HepG2 (cell line): ENCODE measurements at regions not wholly inside any gene's neighbourhood (a gene's known extent, or its start where the extent isn't known, plus 50 kb on each side); places are given as distances from the start of the nearest gene placed in this dataset.

Experiments
- ATAC-seq: fragments of 200-7000 bp; cut with Tn5 transposase; 3 replicates; pipeline ENCODE4 v1.9.1; 2020; ENCODE audit warnings: mild to moderate bottlenecking, moderate library complexity
- BruUV-seq: library from RNA; stranded (reverse); fragments of 400-500 nt; replicated peaks from 2 replicates; lab custom pipeline; 2021; lab: Mats Ljungman, UMichigan
- CTCF ChIA-PET: fragments of 300-600 bp; formaldehyde crosslinking; extraction: SDS; loops from one replicate; lab custom pipeline; 2021; ENCODE audit warnings: low total read pairs, inconsistent platforms, low intra/inter-chr PET ratio; lab: Yijun Ruan, JAX
- POLR2A ChIA-PET: fragments of 350-600 bp; sonication (Branson Sonifier 250); formaldehyde crosslinking; loops from one replicate; lab custom pipeline; 2020; ENCODE audit warnings: antibody characterized with exemption, inconsistent platforms; lab: Yijun Ruan, JAX
- DNase-seq: peaks from one replicate; pipeline ENCODE4 v3.0.0-alpha.2; 2015; ENCODE audit warnings: low spot score
- FAIRE-seq: peaks from 3 replicates; lab custom pipeline; 2011; peaks lifted over from hg19 to GRCh38; lab: Jason Lieb, UNC
- H2AFZ ChIP-seq: one replicate; pipeline ENCODE4 v1.6.1; 2011; ENCODE audit warnings: low read length, inconsistent platforms
- H3K27ac ChIP-seq: fragments of 300-600 bp; 3 replicates; pipeline ENCODE4 v1.8.0; 2011; ENCODE audit warnings: mixed run types, mild to moderate bottlenecking, mixed read lengths, low read length, inconsistent platforms; ENCODE audit not compliant: insufficient read depth; ENCODE audit errors: extremely low read length
- H3K27me3 ChIP-seq, 2 experiments: fragments of 200-600 bp in 1 of 2; 2 replicates in 1 of 2; 3 replicates in 1 of 2; pipeline versions ENCODE4 v1.6.0 to v1.8.0; 2011; ENCODE audit warnings: low read length in 2 of 2, mild to moderate bottlenecking in 2 of 2, moderate library complexity in 2 of 2, inconsistent platforms in 1 of 2; ENCODE audit not compliant: insufficient read depth in 2 of 2, control insufficient read depth in 1 of 2
- H3K36me3 ChIP-seq, 2 experiments: fragments of 200-600 bp in 1 of 2; replicated peaks in 1 of 2; 2 replicates in 1 of 2; 3 replicates in 1 of 2; pipeline versions ENCODE4 v1.5.1 to v1.8.0; 2011; ENCODE audit warnings: low read length in 2 of 2, inconsistent platforms in 1 of 2; ENCODE audit not compliant: insufficient read depth in 2 of 2, control insufficient read depth in 1 of 2
- H3K4me1 ChIP-seq: 2 replicates; pipeline ENCODE4 v1.5.1; 2012; ENCODE audit warnings: low read length, inconsistent platforms; ENCODE audit not compliant: insufficient read depth
- H3K4me2 ChIP-seq: 2 replicates; pipeline ENCODE4 v1.6.0; 2011; ENCODE audit warnings: low read depth, low read length, inconsistent platforms
- H3K4me3 ChIP-seq, 3 experiments: fragments of 200-600 bp in 1 of 3; sonication (generic), shearing (Covaris generic) in 1 of 3; replicated peaks in 1 of 3; 2 replicates each; pipeline ENCODE4 v1.5.1; 2011 to 2016; ENCODE audit warnings: low read length in 3 of 3, inconsistent platforms in 2 of 3, low read depth in 2 of 3, mild to moderate bottlenecking in 2 of 3, control low read depth in 1 of 3, mixed read lengths in 1 of 3; ENCODE audit not compliant: insufficient read depth in 1 of 3
- H3K79me2 ChIP-seq: one replicate; pipeline ENCODE4 v1.6.1; 2011; ENCODE audit warnings: low read length, inconsistent platforms; ENCODE audit not compliant: insufficient read depth
- H3K9ac ChIP-seq: 2 replicates; pipeline ENCODE4 v1.6.0; 2011; ENCODE audit warnings: mild to moderate bottlenecking, low read depth, low read length, inconsistent platforms; ENCODE audit not compliant: insufficient read depth
- H3K9me3 ChIP-seq: 2 replicates; pipeline ENCODE4 v1.5.1; 2012; ENCODE audit warnings: mild to moderate bottlenecking, low read length
- H4K20me1 ChIP-seq: 2 replicates; pipeline ENCODE4 v1.6.0; 2011; ENCODE audit warnings: inconsistent platforms, mild to moderate bottlenecking, low read length, moderate library complexity; ENCODE audit not compliant: insufficient read depth
- ARNTL ChIP-seq: sonication (generic); formaldehyde crosslinking; IDR thresholded peaks from 2 replicates; pipeline ENCODE4 v1.4.0; 2020; ENCODE audit warnings: mild to moderate bottlenecking, missing genetic modification reagents
- BRCA1 ChIP-seq: sonication (generic); formaldehyde crosslinking; IDR thresholded peaks from 2 replicates; pipeline ENCODE4 v1.4.0; 2020; ENCODE audit warnings: missing genetic modification reagents
- DNMT1 ChIP-seq: sonication (generic); formaldehyde crosslinking; IDR thresholded peaks from 2 replicates; pipeline ENCODE4 v1.5.1; 2020; ENCODE audit warnings: mild to moderate bottlenecking, missing genetic modification reagents
- DPF2 ChIP-seq: sonication (generic); formaldehyde crosslinking; IDR thresholded peaks from 2 replicates; pipeline ENCODE4 v1.4.0; 2020; ENCODE audit warnings: mild to moderate bottlenecking, low read depth, missing genetic modification reagents, borderline replicate concordance
- SIN3B ChIP-seq: fragments of 150-350 bp; IDR thresholded peaks from 2 replicates; pipeline ENCODE4 v1.6.1; 2014; ENCODE audit warnings: low read length
- TBX2 ChIP-seq: sonication (generic); formaldehyde crosslinking; IDR thresholded peaks from 2 replicates; pipeline ENCODE4 v1.5.0; 2020; ENCODE audit warnings: missing genetic modification reagents, mild to moderate bottlenecking, borderline replicate concordance
- TGIF2 ChIP-seq: IDR thresholded peaks from 2 replicates; pipeline ENCODE4 v1.6.1; 2016; ENCODE audit warnings: control low read depth, missing compliant biosample characterization
- ZBTB49 ChIP-seq: sonication (generic); formaldehyde crosslinking; IDR thresholded peaks from 2 replicates; pipeline ENCODE4 v1.4.0; 2020; ENCODE audit warnings: missing genetic modification reagents, borderline replicate concordance
- ZKSCAN8 ChIP-seq: IDR thresholded peaks from 2 replicates; pipeline ENCODE4 v1.6.1; 2016; ENCODE audit warnings: borderline replicate concordance, missing genetic modification reagents, missing compliant biosample characterization
- ZNF557 ChIP-seq: sonication (generic); formaldehyde crosslinking; IDR thresholded peaks from 2 replicates; pipeline ENCODE4 v1.4.0; 2020; ENCODE audit warnings: missing genetic modification reagents
- ZNF703 ChIP-seq: sonication (generic); formaldehyde crosslinking; IDR thresholded peaks from 2 replicates; pipeline ENCODE4 v1.5.1; 2020; ENCODE audit warnings: missing genetic modification reagents, mild to moderate bottlenecking, moderate library complexity, borderline replicate concordance
- ZNF766 ChIP-seq: sonication (generic); formaldehyde crosslinking; IDR thresholded peaks from 2 replicates; pipeline ENCODE4 v1.5.0; 2020; ENCODE audit warnings: missing genetic modification reagents, borderline replicate concordance
- ZNF775 ChIP-seq: sonication (generic); formaldehyde crosslinking; IDR thresholded peaks from 2 replicates; pipeline ENCODE4 v1.4.0; 2020; ENCODE audit warnings: missing genetic modification reagents, mild to moderate bottlenecking, moderate library complexity, borderline replicate concordance
- WGBS: methylation state at CpG from one replicate; pipeline ENCODE4 v1.1.6; 2017; ENCODE audit warnings: low lambda C conversion rate; 5-methylcytosine and 5-hydroxymethylcytosine counted together
- in situ Hi-C: cut with HindIII; loops from 2 replicates; pipeline ENCODE4 v1.10.0; 2017; ENCODE audit warnings: low pct_unique_long_range_greater_than_20kb; ENCODE audit not compliant: extremely low pct_ligation_motif_present
- intact Hi-C: fragments of 100-400 bp; cut with micrococcal nuclease; formaldehyde crosslinking; loops from one replicate; pipeline ENCODE4 v1.10.0; 2022; ENCODE audit not compliant: unreplicated experiment
- TF ChIP-seq, protein P1 (sequence below): sonication (generic); formaldehyde crosslinking; IDR thresholded peaks from 2 replicates; pipeline ENCODE4 v1.4.0; 2020; ENCODE audit warnings: missing genetic modification reagents

GRCh38 chr10:4673279-4674040 lies 152.5 kb upstream of the AKR1E2 start:
- no peak overlapping the region for H3K4me3 ChIP-seq
- H3K4me2 ChIP-seq, result no peak overlapping the region
- H4K20me1 ChIP-seq, result no peaks in the 10 kb centered on the region
- H3K27me3 ChIP-seq, result peaks cover 0 to 5% of the 10 kb centered on the region in 2 experiments; a peak in 1 of 5 replicates
- FAIRE-seq, result no peak
- CTCF ChIA-PET, result no interaction called here
- no peaks in the 10 kb centered on the region for H3K9me3 ChIP-seq
- POLR2A ChIA-PET, result no interaction called here
- DNase-seq, result no peak
- H3K27ac ChIP-seq, result no peak overlapping the region
- BruUV-seq, result no TSS peak
- H3K79me2 ChIP-seq, result no peaks in the 10 kb centered on the region
- WGBS, result 36% methylated on average over 7 of the region's 7 CpGs
- H3K36me3 ChIP-seq, result no peaks in the 10 kb centered on the region
- in situ Hi-C loops, result no loop called here
- H3K4me1 ChIP-seq, result peaks cover 13% of the 10 kb centered on the region
- no peak for ATAC-seq
- H2AFZ ChIP-seq, result no peak overlapping the region
- H3K9ac ChIP-seq, result no peak overlapping the region
- intact Hi-C loops, result no loop called here
- TF ChIP-seq, protein P1, sequence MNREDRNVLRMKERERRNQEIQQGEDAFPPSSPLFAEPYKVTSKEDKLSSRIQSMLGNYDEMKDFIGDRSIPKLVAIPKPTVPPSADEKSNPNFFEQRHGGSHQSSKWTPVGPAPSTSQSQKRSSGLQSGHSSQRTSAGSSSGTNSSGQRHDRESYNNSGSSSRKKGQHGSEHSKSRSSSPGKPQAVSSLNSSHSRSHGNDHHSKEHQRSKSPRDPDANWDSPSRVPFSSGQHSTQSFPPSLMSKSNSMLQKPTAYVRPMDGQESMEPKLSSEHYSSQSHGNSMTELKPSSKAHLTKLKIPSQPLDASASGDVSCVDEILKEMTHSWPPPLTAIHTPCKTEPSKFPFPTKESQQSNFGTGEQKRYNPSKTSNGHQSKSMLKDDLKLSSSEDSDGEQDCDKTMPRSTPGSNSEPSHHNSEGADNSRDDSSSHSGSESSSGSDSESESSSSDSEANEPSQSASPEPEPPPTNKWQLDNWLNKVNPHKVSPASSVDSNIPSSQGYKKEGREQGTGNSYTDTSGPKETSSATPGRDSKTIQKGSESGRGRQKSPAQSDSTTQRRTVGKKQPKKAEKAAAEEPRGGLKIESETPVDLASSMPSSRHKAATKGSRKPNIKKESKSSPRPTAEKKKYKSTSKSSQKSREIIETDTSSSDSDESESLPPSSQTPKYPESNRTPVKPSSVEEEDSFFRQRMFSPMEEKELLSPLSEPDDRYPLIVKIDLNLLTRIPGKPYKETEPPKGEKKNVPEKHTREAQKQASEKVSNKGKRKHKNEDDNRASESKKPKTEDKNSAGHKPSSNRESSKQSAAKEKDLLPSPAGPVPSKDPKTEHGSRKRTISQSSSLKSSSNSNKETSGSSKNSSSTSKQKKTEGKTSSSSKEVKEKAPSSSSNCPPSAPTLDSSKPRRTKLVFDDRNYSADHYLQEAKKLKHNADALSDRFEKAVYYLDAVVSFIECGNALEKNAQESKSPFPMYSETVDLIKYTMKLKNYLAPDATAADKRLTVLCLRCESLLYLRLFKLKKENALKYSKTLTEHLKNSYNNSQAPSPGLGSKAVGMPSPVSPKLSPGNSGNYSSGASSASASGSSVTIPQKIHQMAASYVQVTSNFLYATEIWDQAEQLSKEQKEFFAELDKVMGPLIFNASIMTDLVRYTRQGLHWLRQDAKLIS, result no peak
- no peak for TF ChIP-seq ZNF766 (CRISPR knock-in tag)
- TF ChIP-seq ARNTL (CRISPR knock-in tag), result no peak
- TF ChIP-seq DNMT1, result no peak
- no peak for TF ChIP-seq TBX2 (CRISPR knock-in tag)
- no peak for TF ChIP-seq SIN3B
- no peak for TF ChIP-seq BRCA1 (CRISPR knock-in tag)
- TF ChIP-seq ZNF703 (CRISPR knock-in tag), result no peak
- no peak for TF ChIP-seq ZNF557 (CRISPR knock-in tag)
- TF ChIP-seq ZKSCAN8, result no peak
- TF ChIP-seq DPF2 (CRISPR knock-in tag), result no peak
- TF ChIP-seq TGIF2 (CRISPR knock-in tag), result no peak
- no peak for TF ChIP-seq ZBTB49 (CRISPR knock-in tag)
- TF ChIP-seq ZNF775 (CRISPR knock-in tag), result no peak
